ENCODE measurements at regions not wholly inside any gene's neighbourhood (a gene's known extent, or its start where the extent isn't known, plus 50 kb on each side); places are given as distances from the start of the nearest gene placed in this dataset.
A peak's percentile ranks its signal among the peaks of the same experiment; 100 is the strongest.

DNA sequence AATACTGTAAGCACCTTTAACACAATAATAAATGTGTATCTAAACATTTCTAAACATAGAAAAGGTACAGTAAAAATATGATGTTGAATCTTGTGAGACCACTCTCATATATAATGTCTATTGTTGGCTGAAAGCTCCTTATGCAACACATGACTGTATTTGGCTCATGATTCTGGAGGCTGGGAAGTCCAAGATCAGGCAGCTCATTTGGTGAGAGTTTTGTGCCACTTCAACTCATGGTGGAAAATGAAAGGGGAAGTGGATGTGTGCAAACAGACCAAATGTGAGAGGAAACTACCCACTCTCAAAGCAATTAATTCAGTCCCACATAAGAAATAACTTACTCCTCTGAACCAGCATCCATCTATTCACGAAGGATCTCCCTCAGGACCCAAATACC, 257.7 kb upstream of the OPRM1 start:
- no peak for DNase-seq

GRCh38 chr6:153780011-153780410, 259.0 kb upstream of the OPRM1 start:
- DNase-seq = no peak

DNA sequence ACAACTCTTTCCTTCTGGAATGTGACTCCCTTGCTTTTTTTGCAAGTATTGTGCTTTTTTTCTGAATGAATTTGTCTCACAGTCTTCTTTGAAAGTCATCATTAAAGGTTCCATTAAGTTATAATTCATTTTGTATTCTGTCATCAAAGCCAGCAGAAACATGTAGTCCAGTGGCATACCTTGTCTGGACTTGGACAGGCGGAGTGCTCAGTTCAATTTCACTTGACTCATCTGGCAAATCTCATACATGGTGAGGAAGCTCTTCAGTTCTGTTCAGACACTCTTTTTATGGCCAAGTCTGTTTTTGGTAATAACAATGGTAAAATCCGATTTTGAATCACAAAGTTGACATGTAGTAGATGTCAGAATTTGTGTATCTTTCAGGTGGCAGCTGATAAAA, 260.8 kb upstream of the OPRM1 start:
- no peak for DNase-seq

DNA sequence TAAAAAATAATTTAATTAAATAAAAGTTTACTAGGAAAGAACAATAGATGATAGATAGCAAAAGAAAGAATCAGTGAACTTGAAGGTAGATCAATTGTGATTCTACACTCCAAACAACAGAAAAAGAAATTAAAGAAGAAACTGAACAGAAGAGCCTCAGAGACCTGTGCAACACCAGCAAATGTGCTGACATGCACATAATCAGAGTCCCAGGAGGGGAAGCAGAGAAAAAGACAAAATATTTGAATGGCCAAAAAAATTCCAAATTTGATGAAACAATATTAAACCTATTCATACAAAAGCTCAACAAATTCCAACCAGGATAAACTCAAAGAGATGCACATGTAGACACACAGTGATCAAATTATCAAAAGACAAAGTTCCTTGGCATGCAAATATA, 267.5 kb upstream of the OPRM1 start:
- no peak for DNase-seq

- no peak for DNase-seq
Measured at GRCh38 chr6:153767127-153767526, 271.9 kb upstream of the OPRM1 start.

- no peak for DNase-seq
Measured at GRCh38 chr6:153758516-153758915, 280.5 kb upstream of the OPRM1 start.

DNA sequence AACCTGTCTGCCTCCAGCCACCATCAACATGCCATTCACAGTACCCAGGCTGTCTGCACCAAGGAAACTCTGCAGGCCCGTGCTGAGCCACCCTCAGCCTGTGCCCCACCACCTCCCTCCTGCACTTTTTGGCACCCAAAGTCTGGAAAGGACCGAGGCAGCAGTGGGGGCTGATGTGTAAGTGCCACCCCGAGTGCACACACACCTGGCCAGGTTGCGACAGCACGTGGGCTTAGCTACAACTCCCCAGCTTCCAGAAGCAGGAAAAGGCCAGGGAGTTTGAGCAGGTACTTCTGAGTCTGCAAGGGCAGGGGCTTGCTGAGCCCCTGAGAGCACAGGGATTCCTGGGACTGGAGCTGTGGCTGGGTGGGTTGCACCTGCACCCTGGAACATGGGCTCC, 303.3 kb upstream of the OPRM1 start:
- DNase-seq = no peak

GRCh38 chr6:153729189-153729588, 309.9 kb upstream of the OPRM1 start:
- no peak for DNase-seq

DNA sequence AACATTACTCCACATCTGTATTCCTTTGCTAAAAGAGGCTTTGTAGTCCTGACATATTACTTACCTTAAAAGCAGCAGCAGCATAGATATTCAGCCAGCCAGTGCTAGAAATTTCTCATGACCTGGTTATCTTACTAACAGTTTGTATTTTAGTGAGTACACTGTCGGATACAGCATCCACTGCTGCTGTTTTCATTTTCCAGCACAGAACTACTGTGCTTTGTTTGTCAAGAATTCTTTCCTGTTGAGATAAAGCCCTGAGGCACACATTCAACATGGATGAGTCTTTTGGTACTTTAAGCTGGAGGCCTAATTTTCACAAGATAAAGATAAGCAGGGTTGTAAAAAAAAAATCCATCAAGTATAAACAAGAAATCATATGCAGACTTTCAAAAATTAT, 311.2 kb upstream of the OPRM1 start:
- peak; percentile 3 for DNase-seq

- DNase-seq = no peak
Measured at GRCh38 chr6:153725456-153725855, 313.6 kb upstream of the OPRM1 start.

DNA sequence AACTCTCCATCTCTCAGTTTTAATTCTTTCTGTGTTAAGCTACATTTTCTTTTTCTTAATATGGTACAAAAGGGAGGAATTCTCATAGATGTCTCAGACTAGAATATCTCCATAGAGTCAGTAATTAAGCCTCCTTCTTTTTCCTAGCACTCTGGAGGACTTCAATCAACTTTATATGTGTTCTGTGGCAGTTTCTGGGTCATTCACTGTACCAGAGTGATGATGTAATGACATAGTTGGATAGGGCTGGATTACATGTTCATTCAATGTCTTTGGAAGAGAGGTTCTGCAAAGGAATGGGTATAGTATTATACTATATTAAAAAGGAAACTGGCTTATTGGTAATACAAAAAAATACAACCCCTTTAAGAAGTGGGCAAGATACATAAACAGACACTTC, 318.3 kb upstream of the OPRM1 start:
- DNase-seq = no peak

GRCh38 chr6:153705429-153705828, 333.6 kb upstream of the OPRM1 start:
- DNase-seq = no peak

GRCh38 chr6:153702671-153703070, 336.4 kb upstream of the OPRM1 start:
- no peak for DNase-seq

GRCh38 chr6:153698637-153699036, 340.4 kb upstream of the OPRM1 start:
- DNase-seq = no peak

GRCh38 chr6:153698001-153698400, 341.0 kb upstream of the OPRM1 start:
- DNase-seq = no peak

GRCh38 chr6:153677522-153677921, 361.5 kb upstream of the OPRM1 start:
- no peak for DNase-seq

- no peak for DNase-seq
Measured at GRCh38 chr6:153673750-153674149, 365.3 kb upstream of the OPRM1 start.

GRCh38 chr6:153673225-153673624, 365.8 kb upstream of the OPRM1 start:
- DNase-seq = no peak

DNA sequence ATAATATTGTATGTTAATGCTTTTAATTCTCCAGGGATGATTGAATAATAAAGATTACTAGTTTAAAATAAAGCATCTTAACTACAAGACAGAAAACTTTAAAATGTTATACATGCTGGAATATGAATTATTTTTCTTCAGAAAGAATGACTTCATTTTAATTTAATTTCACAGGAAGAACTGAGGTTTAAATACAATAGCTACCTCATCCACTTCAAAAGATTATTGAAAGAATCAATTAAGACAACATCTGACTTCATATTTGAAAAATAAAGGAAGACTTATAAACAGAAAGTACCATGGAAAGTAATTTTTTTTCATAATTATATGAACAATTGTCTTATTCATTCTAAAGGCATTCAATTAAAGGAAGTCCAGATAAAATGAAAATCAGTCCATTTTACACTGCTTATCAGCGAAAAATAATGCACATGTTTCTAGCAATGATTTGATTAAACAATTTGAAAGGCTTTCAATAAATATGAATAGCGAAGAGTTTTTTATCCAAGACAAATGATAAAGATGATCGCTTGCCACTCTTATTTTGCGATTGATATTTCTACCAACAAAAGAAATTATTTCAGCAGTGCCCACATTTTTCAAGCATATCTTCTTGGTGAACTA, 368.5 kb upstream of the OPRM1 start:
- DNase-seq = no peak

GRCh38 chr6:153668758-153669157, 370.3 kb upstream of the OPRM1 start:
- DNase-seq = no peak

GRCh38 chr6:153662982-153663381, 376.1 kb upstream of the OPRM1 start:
- no peak for DNase-seq

DNA sequence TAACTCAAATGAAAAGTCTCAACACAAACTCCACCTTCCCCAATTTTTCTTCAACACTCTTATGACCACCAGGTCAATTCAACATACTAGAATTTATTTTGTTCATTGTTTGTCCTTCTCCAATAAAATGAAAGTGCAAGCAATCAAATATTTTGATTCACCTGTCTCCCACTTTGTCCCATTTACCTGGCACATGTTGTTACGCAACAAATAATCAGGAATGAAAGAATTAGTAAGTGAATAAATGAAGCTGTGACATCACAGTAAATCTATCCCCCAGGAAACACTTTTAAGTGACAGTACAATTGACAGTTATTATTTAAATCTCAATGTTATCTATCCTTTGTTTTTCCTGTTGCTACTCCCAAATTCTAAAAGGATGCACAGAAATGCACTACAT, 393.7 kb upstream of the OPRM1 start:
- no peak for DNase-seq

DNA sequence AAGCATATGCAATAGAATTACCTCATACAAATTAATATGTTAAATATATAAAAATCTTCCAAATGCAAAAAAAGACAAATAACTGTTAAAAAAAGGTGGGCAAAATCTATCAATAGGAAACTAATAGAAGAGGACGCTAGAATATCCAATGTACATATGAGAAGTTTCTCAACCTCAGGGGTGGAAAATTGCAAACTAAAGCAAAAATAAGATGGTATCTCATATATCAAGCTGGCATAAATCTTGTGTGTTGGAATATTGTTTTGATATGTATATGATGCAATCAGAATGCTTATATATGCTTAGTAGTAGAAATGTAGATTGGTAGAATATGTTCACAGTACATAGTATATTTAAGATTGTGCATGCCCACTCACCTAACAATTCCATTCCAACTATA, 395.0 kb upstream of the OPRM1 start:
- DNase-seq = no peak

- no peak for DNase-seq
Measured at GRCh38 chr6:153634416-153634815, 404.6 kb upstream of the OPRM1 start.

DNA sequence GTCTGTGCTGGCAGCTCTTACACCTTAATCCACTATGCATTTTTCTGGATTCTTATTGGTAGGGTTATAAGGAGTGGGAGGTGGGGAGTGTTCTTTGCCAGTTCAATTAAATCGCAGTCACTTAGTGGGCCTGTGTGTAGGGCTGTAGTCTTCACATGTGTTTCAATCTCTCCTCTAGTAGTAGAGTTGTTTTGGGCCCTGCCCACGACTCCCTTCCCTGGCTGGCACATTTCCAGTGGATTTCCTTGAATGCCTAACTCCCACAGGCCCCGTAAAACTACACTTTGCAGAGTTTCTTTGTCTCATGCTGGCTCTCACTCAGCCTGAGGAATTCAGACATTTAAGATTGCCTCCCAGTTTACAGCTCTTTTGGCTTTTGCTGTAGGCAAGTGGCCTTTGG, 414.0 kb upstream of the OPRM1 start:
- DNase-seq = peak; percentile 40

All from fibroblast of skin of scalp (primary cell).